GM23248 (cell line): ENCODE measurements at regions not wholly inside any gene's neighbourhood (a gene's known extent, or its start where the extent isn't known, plus 50 kb on each side); places are given as distances from the start of the nearest gene placed in this dataset.

Experiments used
- DNase-seq: peaks from one replicate; pipeline ENCODE4 v3.0.0-alpha.2; 2015
- H2AFZ ChIP-seq: fragments of 200-600 bp; sonication (generic); 2 replicates; pipeline ENCODE4 v1.6.1; 2016; ENCODE audit warnings: antibody characterized with exemption
- H3F3A ChIP-seq: fragments of 200-600 bp; sonication (generic); 2 replicates; pipeline ENCODE4 v1.6.1; 2016; ENCODE audit warnings: mild to moderate bottlenecking, antibody characterized with exemption, mixed run types; ENCODE audit not compliant: insufficient read depth
- H3K27ac ChIP-seq: fragments of 200-600 bp; sonication (generic); 2 replicates; pipeline ENCODE4 v1.5.1; 2016; ENCODE audit warnings: mild to moderate bottlenecking
- H3K27me3 ChIP-seq: fragments of 200-600 bp; sonication (generic); replicated peaks from 2 replicates; pipeline ENCODE4 v1.6.1; 2016; ENCODE audit warnings: mild to moderate bottlenecking; ENCODE audit not compliant: insufficient read depth
- H3K36me3 ChIP-seq: fragments of 200-600 bp; sonication (generic); 2 replicates; pipeline ENCODE4 v1.6.1; 2016; ENCODE audit warnings: low read depth, mild to moderate bottlenecking
- H3K4me1 ChIP-seq: fragments of 200-600 bp; sonication (generic); 2 replicates; pipeline ENCODE4 v1.6.1; 2016; ENCODE audit warnings: mild to moderate bottlenecking; ENCODE audit not compliant: insufficient read depth
- H3K4me2 ChIP-seq: fragments of 200-600 bp; sonication (generic); one replicate; pipeline ENCODE4 v1.6.1; 2016; ENCODE audit warnings: mild to moderate bottlenecking; ENCODE audit not compliant: unreplicated experiment
- H3K4me3 ChIP-seq: fragments of 200-600 bp; sonication (generic); 2 replicates; pipeline ENCODE4 v1.5.1; 2016; ENCODE audit warnings: mild to moderate bottlenecking
- H3K79me2 ChIP-seq: fragments of 200-600 bp; sonication (generic); 2 replicates; pipeline ENCODE4 v1.6.1; 2016; ENCODE audit warnings: mild to moderate bottlenecking; ENCODE audit not compliant: insufficient read depth
- H3K9ac ChIP-seq: fragments of 200-600 bp; sonication (generic); 2 replicates; pipeline ENCODE4 v1.6.1; 2016; ENCODE audit warnings: mild to moderate bottlenecking
- H3K9me2 ChIP-seq: fragments of 200-600 bp; sonication (generic); 2 replicates; pipeline ENCODE4 v1.6.1; 2016; ENCODE audit warnings: mixed run types, mild to moderate bottlenecking, moderate library complexity; ENCODE audit not compliant: insufficient read depth
- H3K9me3 ChIP-seq: fragments of 200-600 bp; sonication (generic); one replicate; pipeline ENCODE4 v1.6.1; 2017; ENCODE audit warnings: low read depth
- H4K20me1 ChIP-seq: fragments of 200-600 bp; sonication (generic); 2 replicates; pipeline ENCODE4 v1.6.0; 2016; ENCODE audit not compliant: insufficient read depth
- EZH2 ChIP-seq: fragments of 200-600 bp; sonication (generic); IDR thresholded peaks from 2 replicates; pipeline ENCODE4 v1.6.1; 2018; ENCODE audit warnings: antibody characterized with exemption, mild to moderate bottlenecking; ENCODE audit not compliant: insufficient read depth, poor library complexity, severe bottlenecking
- EZH2phosphoT487 ChIP-seq: fragments of 200-600 bp; sonication (generic); IDR thresholded peaks from 2 replicates; pipeline ENCODE4 v1.6.1; 2018; ENCODE audit warnings: antibody characterized with exemption, moderate library complexity, mild to moderate bottlenecking, low read depth; ENCODE audit not compliant: insufficient read depth
- WGBS, 2 experiments: methylation state at CpG; one replicate each; pipeline ENCODE4 v1.1.6; 2015 to 2017; ENCODE audit warnings: low lambda C conversion rate in 2 of 2, low coverage in 1 of 2; ENCODE audit errors: missing lambda C conversion rate in 2 of 2; 5-methylcytosine and 5-hydroxymethylcytosine counted together
- in situ Hi-C: fragments of 300-500 bp; cut with MboI; formaldehyde crosslinking; loops from 2 replicates; pipeline ENCODE4 v1.15.0; 2020

- H3K9me3 ChIP-seq: no peaks in the 10 kb centered on the region
- in situ Hi-C loops: no loop called here
- no peaks in the 10 kb centered on the region for H3K4me1 ChIP-seq
- H3K9me2 ChIP-seq: no peaks in the 10 kb centered on the region
- no peaks in the 10 kb centered on the region for H3F3A ChIP-seq
- no peak overlapping the region for H3K9ac ChIP-seq
- WGBS, 2 experiments: 0% methylated on average over 1 of the region's 1 CpG
- TF ChIP-seq EZH2: no peak
- TF ChIP-seq EZH2phosphoT487: no peak
- no peak overlapping the region for H3K4me3 ChIP-seq
- H4K20me1 ChIP-seq: no peaks in the 10 kb centered on the region
- no peaks in the 10 kb centered on the region for H3K36me3 ChIP-seq
- H3K4me2 ChIP-seq: no peak overlapping the region
- no peak for DNase-seq
- no peak overlapping the region for H2AFZ ChIP-seq
- H3K27ac ChIP-seq: no peak overlapping the region
- H3K79me2 ChIP-seq: no peaks in the 10 kb centered on the region
- no peaks in the 10 kb centered on the region for H3K27me3 ChIP-seq
These were observed 156.4 kb upstream of the SYT10 start for GRCh38 chr12:33596061-33596460.

GRCh38 chr12:33596814-33597213 is 157.2 kb upstream of the SYT10 start:
- in situ Hi-C loops: no loop called here
- no peaks in the 10 kb centered on the region for H3K36me3 ChIP-seq
- H3K4me1 ChIP-seq: no peaks in the 10 kb centered on the region
- no peaks in the 10 kb centered on the region for H3F3A ChIP-seq
- no peak overlapping the region for H3K9ac ChIP-seq
- no peak overlapping the region for H3K27ac ChIP-seq
- DNase-seq: no peak
- no peak overlapping the region for H2AFZ ChIP-seq
- WGBS, 2 experiments: 2 to 5% methylated on average over 5 of the region's 5 CpGs
- no peaks in the 10 kb centered on the region for H3K79me2 ChIP-seq
- H3K4me2 ChIP-seq: no peak overlapping the region
- no peak overlapping the region for H3K4me3 ChIP-seq
- H3K9me2 ChIP-seq: no peaks in the 10 kb centered on the region
- no peaks in the 10 kb centered on the region for H3K9me3 ChIP-seq
- no peaks in the 10 kb centered on the region for H3K27me3 ChIP-seq
- TF ChIP-seq EZH2phosphoT487 (no peak), EZH2 (no peak)
- no peaks in the 10 kb centered on the region for H4K20me1 ChIP-seq

- Histone ChIP-seq H2AFZ (no peak overlapping the region), H3K9me3 (no peaks in the 10 kb centered on the region), H3F3A (no peaks in the 10 kb centered on the region), H3K4me1 (no peaks in the 10 kb centered on the region), H3K27me3 (no peaks in the 10 kb centered on the region), H3K4me3 (no peak overlapping the region), H4K20me1 (no peaks in the 10 kb centered on the region), H3K27ac (no peak overlapping the region), H3K4me2 (no peak overlapping the region), H3K36me3 (no peaks in the 10 kb centered on the region), H3K79me2 (no peaks in the 10 kb centered on the region), H3K9ac (no peak overlapping the region), H3K9me2 (no peaks in the 10 kb centered on the region)
- 0 to 5% methylated on average over 1 of the region's 1 CpG for WGBS, 2 experiments
- no peak for DNase-seq
- TF ChIP-seq EZH2 (no peak), EZH2phosphoT487 (no peak)
- in situ Hi-C loops: no loop called here
These were observed 162.9 kb upstream of the SYT10 start for GRCh38 chr12:33602515-33602914.

- no peaks in the 10 kb centered on the region for H3F3A ChIP-seq
- no peaks in the 10 kb centered on the region for H3K9me3 ChIP-seq
- H3K4me2 ChIP-seq: no peak overlapping the region
- no peak overlapping the region for H3K4me3 ChIP-seq
- no peak overlapping the region for H3K9ac ChIP-seq
- no peaks in the 10 kb centered on the region for H3K9me2 ChIP-seq
- no peaks in the 10 kb centered on the region for H4K20me1 ChIP-seq
- TF ChIP-seq EZH2phosphoT487 (no peak), EZH2 (no peak)
- H3K4me1 ChIP-seq: no peaks in the 10 kb centered on the region
- no peaks in the 10 kb centered on the region for H3K36me3 ChIP-seq
- H3K79me2 ChIP-seq: no peaks in the 10 kb centered on the region
- no peak overlapping the region for H3K27ac ChIP-seq
- peak; percentile 3 for DNase-seq
- WGBS, 2 experiments: 22 to 30% methylated on average over 2 of the region's 2 CpGs
- in situ Hi-C loops: no loop called here
- no peaks in the 10 kb centered on the region for H3K27me3 ChIP-seq
- H2AFZ ChIP-seq: no peak overlapping the region
These were observed 166.1 kb upstream of the SYT10 start for GRCh38 chr12:33605757-33606156.

GRCh38 chr12:33609910-33610309 is 170.3 kb upstream of the SYT10 start:
- H3K9me3 ChIP-seq: no peaks in the 10 kb centered on the region
- TF ChIP-seq EZH2phosphoT487 (no peak), EZH2 (no peak)
- no peak overlapping the region for H2AFZ ChIP-seq
- H3K4me3 ChIP-seq: no peak overlapping the region
- H3K4me1 ChIP-seq: no peaks in the 10 kb centered on the region
- no peaks in the 10 kb centered on the region for H4K20me1 ChIP-seq
- no peaks in the 10 kb centered on the region for H3K9me2 ChIP-seq
- 24 to 27% methylated on average over 4 of the region's 4 CpGs for WGBS, 2 experiments
- DNase-seq: no peak
- in situ Hi-C loops: no loop called here
- no peak overlapping the region for H3K27ac ChIP-seq
- H3K36me3 ChIP-seq: no peaks in the 10 kb centered on the region
- no peaks in the 10 kb centered on the region for H3K79me2 ChIP-seq
- H3K4me2 ChIP-seq: no peak overlapping the region
- no peaks in the 10 kb centered on the region for H3F3A ChIP-seq
- no peak overlapping the region for H3K9ac ChIP-seq
- no peaks in the 10 kb centered on the region for H3K27me3 ChIP-seq
